H1 (cell line): ENCODE measurements at regions not wholly inside any gene's neighbourhood (a gene's known extent, or its start where the extent isn't known, plus 50 kb on each side); places are given as distances from the start of the nearest gene placed in this dataset.

Experiments used
- CTCF ChIA-PET: fragments of 300-600 bp; sonication (Branson Sonifier 250); formaldehyde crosslinking; loops from one replicate; lab custom pipeline; 2021; ENCODE audit not compliant: partially characterized antibody; lab: Charles Lee
- POLR2A ChIA-PET: fragments of 300-600 bp; sonication (Branson Sonifier 250); formaldehyde crosslinking; loops from one replicate; lab custom pipeline; 2021; ENCODE audit warnings: inconsistent platforms; ENCODE audit not compliant: partially characterized antibody; lab: Charles Lee
- DNase-seq, 2 experiments: peaks; one replicate each; pipeline versions ENCODE4 v3.0.0 to v3.0.0-alpha.2; 2010 to 2022; ENCODE audit warnings: low spot score in 2 of 2, low read depth in 1 of 2, mixed read lengths in 1 of 2
- FAIRE-seq: peaks from 2 replicates; lab custom pipeline; 2011; peaks lifted over from hg19 to GRCh38; lab: Jason Lieb, UNC
- H2AFZ ChIP-seq: 2 replicates; pipeline ENCODE4 v1.8.1; 2012; ENCODE audit warnings: low read length, inconsistent platforms
- H2AK5ac ChIP-seq: 2 replicates; pipeline ENCODE4 v1.6.1; 2013; ENCODE audit warnings: low read depth, low read length
- H2BK120ac ChIP-seq: replicated peaks from 2 replicates; pipeline ENCODE3; 2013; ENCODE audit warnings: low read depth, low read length, inconsistent platforms
- H2BK12ac ChIP-seq: 2 replicates; pipeline ENCODE4 v1.6.1; 2013; ENCODE audit warnings: low read depth, low read length
- H2BK15ac ChIP-seq: 2 replicates; pipeline ENCODE4 v1.6.1; 2013; ENCODE audit warnings: low read length
- H2BK20ac ChIP-seq: 2 replicates; pipeline ENCODE4 v1.6.1; 2013; ENCODE audit warnings: low read length
- H2BK5ac ChIP-seq: 2 replicates; pipeline ENCODE4 v1.6.1; 2013; ENCODE audit warnings: low read depth, low read length
- H3K14ac ChIP-seq: 2 replicates; pipeline ENCODE4 v1.6.1; 2013; ENCODE audit warnings: inconsistent platforms; ENCODE audit not compliant: insufficient read length
- H3K18ac ChIP-seq: 2 replicates; pipeline ENCODE4 v1.6.1; 2013; ENCODE audit warnings: low read length; ENCODE audit errors: extremely low read depth
- H3K23ac ChIP-seq: 2 replicates; pipeline ENCODE4 v1.6.1; 2013; ENCODE audit warnings: inconsistent platforms; ENCODE audit not compliant: insufficient read length
- H3K23me2 ChIP-seq: 2 replicates; pipeline ENCODE4 v1.6.1; 2013; ENCODE audit warnings: low read depth, low read length
- H3K27ac ChIP-seq: 2 replicates; pipeline ENCODE4 v1.6.1; 2011; ENCODE audit warnings: low read depth, low read length, inconsistent platforms
- H3K27me3 ChIP-seq, 4 experiments: replicated peaks in 1 of 4; 1 replicate in 1 of 4; 2 replicates in 3 of 4; pipeline versions ENCODE4 v1.6.1 to v1.8.1; 2011 to 2013; ENCODE audit warnings: low read length in 3 of 4, mild to moderate bottlenecking in 3 of 4, inconsistent platforms in 2 of 4, mixed read lengths in 2 of 4, moderate library complexity in 1 of 4; ENCODE audit not compliant: control insufficient read depth in 3 of 4, insufficient read depth in 3 of 4; ENCODE audit errors: extremely low read depth in 1 of 4
- H3K36me3 ChIP-seq, 4 experiments: 2 replicates each; pipeline versions ENCODE4 v1.6.1 to v1.8.1; 2011 to 2013; ENCODE audit warnings: mild to moderate bottlenecking in 4 of 4, low read length in 3 of 4, moderate library complexity in 2 of 4, control low read depth in 1 of 4, inconsistent platforms in 1 of 4; ENCODE audit not compliant: insufficient read depth in 4 of 4, control insufficient read depth in 2 of 4
- H3K4ac ChIP-seq: replicated peaks from 2 replicates; pipeline ENCODE3; 2013; ENCODE audit warnings: low read length, low read depth, mixed read lengths, inconsistent platforms; ENCODE audit not compliant: insufficient read length
- H3K4me1 ChIP-seq, 4 experiments: replicated peaks in 1 of 4; 1 replicate in 1 of 4; 2 replicates in 3 of 4; pipeline versions ENCODE4 v1.6.1 to v1.8.1; 2011 to 2013; ENCODE audit warnings: low read length in 3 of 4, inconsistent platforms in 2 of 4, mixed read lengths in 1 of 4; ENCODE audit not compliant: insufficient read depth in 4 of 4, control insufficient read depth in 3 of 4
- H3K4me2 ChIP-seq, 2 experiments: 2 replicates each; pipeline versions ENCODE4 v1.6.1 to v1.8.1; 2011 to 2013; ENCODE audit warnings: low read depth in 2 of 2, low read length in 2 of 2, control low read depth in 1 of 2, inconsistent platforms in 1 of 2, mild to moderate bottlenecking in 1 of 2; ENCODE audit not compliant: insufficient read depth in 1 of 2
- H3K4me3 ChIP-seq, 4 experiments: fragments of 200-600, 300-600 bp in 1 of 4; sonication (generic), shearing (Covaris generic), sonication (Bioruptor Twin) in 1 of 4; 2 replicates each; pipeline versions ENCODE4 v1.5.1 to v1.8.1; 2011 to 2016; ENCODE audit warnings: low read length in 4 of 4, low read depth in 3 of 4, control low read depth in 2 of 4, inconsistent platforms in 2 of 4, mild to moderate bottlenecking in 2 of 4, mixed read lengths in 1 of 4, moderate library complexity in 1 of 4; ENCODE audit not compliant: insufficient read depth in 2 of 4; ENCODE audit errors: extremely low read depth in 1 of 4
- H3K56ac ChIP-seq: replicated peaks from 2 replicates; pipeline ENCODE3; 2013; ENCODE audit warnings: low read depth, mild to moderate bottlenecking, mixed read lengths, low read length, inconsistent platforms; ENCODE audit not compliant: insufficient read length
- H3K79me1 ChIP-seq: 2 replicates; pipeline ENCODE4 v1.6.1; 2013; ENCODE audit warnings: low read depth, low read length, control low read depth
- H3K79me2 ChIP-seq, 2 experiments: 2 replicates each; pipeline versions ENCODE4 v1.6.1 to v1.8.1; 2012 to 2013; ENCODE audit warnings: low read length in 2 of 2, mild to moderate bottlenecking in 2 of 2, inconsistent platforms in 1 of 2; ENCODE audit not compliant: insufficient read depth in 2 of 2, control insufficient read depth in 1 of 2
- H3K9ac ChIP-seq, 4 experiments: replicated peaks in 1 of 4; 1 replicate in 1 of 4; 2 replicates in 3 of 4; pipeline versions ENCODE4 v1.6.1 to v1.8.1; 2011 to 2013; ENCODE audit warnings: low read depth in 3 of 4, low read length in 3 of 4, control low read depth in 2 of 4, mild to moderate bottlenecking in 2 of 4, moderate library complexity in 2 of 4, inconsistent platforms in 1 of 4; ENCODE audit errors: extremely low read depth in 1 of 4
- H3K9me3 ChIP-seq, 2 experiments: 2 replicates each; pipeline versions ENCODE4 v1.6.1 to v1.8.1; 2012 to 2013; ENCODE audit warnings: mild to moderate bottlenecking in 2 of 2, moderate library complexity in 2 of 2, control low read depth in 1 of 2, inconsistent platforms in 1 of 2, low read depth in 1 of 2, low read length in 1 of 2, mixed read lengths in 1 of 2; ENCODE audit not compliant: insufficient read depth in 2 of 2
- H4K20me1 ChIP-seq, 2 experiments: replicated peaks in 1 of 2; 2 replicates each; pipeline versions ENCODE3 to v1.8.1; 2011 to 2013; ENCODE audit warnings: inconsistent platforms in 2 of 2, low read length in 2 of 2, mild to moderate bottlenecking in 1 of 2; ENCODE audit not compliant: insufficient read depth in 2 of 2, control insufficient read depth in 1 of 2
- H4K5ac ChIP-seq: 2 replicates; pipeline ENCODE4 v1.6.1; 2013; ENCODE audit warnings: low read length, low read depth, mixed read lengths, inconsistent platforms; ENCODE audit not compliant: insufficient read length
- H4K8ac ChIP-seq: 2 replicates; pipeline ENCODE4 v1.8.0; 2013; ENCODE audit warnings: mild to moderate bottlenecking, moderate library complexity, low read length, inconsistent platforms; ENCODE audit not compliant: insufficient read depth; ENCODE audit errors: extremely low read depth
- H4K91ac ChIP-seq: replicated peaks from 2 replicates; pipeline ENCODE3; 2013; ENCODE audit warnings: low read length, mixed read lengths, inconsistent platforms; ENCODE audit not compliant: insufficient read length
- ASH2L ChIP-seq: fragments of 200-600, 300-600 bp; sonication (generic); IDR thresholded peaks from one replicate; pipeline ENCODE4 v1.7.1; 2017; ENCODE audit warnings: low read length
- BRCA1 ChIP-seq: IDR thresholded peaks from 2 replicates; pipeline ENCODE4 v1.6.1; 2012; ENCODE audit warnings: low read depth, low read length, improper control_type of control experiment
- CBX8 ChIP-seq: fragments of 300-800, 300-1000 bp; sonication (generic); IDR thresholded peaks from 2 replicates; pipeline ENCODE4 v1.7.1; 2016; ENCODE audit warnings: low read depth, low read length, borderline replicate concordance
- EP300 ChIP-seq, 2 experiments: IDR thresholded peaks; 1 replicate in 1 of 2; 2 replicates in 1 of 2; pipeline ENCODE4 v1.6.1; 2011 to 2012; ENCODE audit warnings: low read depth in 2 of 2, low read length in 2 of 2, mild to moderate bottlenecking in 2 of 2, borderline replicate concordance in 1 of 2, inconsistent platforms in 1 of 2, moderate library complexity in 1 of 2
- FOSL1 ChIP-seq: IDR thresholded peaks from 2 replicates; pipeline ENCODE4 v1.6.1; 2011; ENCODE audit warnings: mild to moderate bottlenecking, low read depth, low read length, moderate library complexity; ENCODE audit not compliant: insufficient read depth
- HDAC6 ChIP-seq: IDR thresholded peaks from one replicate; pipeline ENCODE4 v1.7.1; 2012; ENCODE audit warnings: low read depth, mild to moderate bottlenecking, inconsistent platforms, low read length, moderate library complexity
- KDM5A ChIP-seq: fragments of 200-600 bp; IDR thresholded peaks from 2 replicates; pipeline ENCODE4 v1.7.1; 2012; ENCODE audit warnings: mild to moderate bottlenecking, low read length, inconsistent platforms, mixed read lengths
- MAFK ChIP-seq: IDR thresholded peaks from 2 replicates; pipeline ENCODE4 v1.6.1; 2012; ENCODE audit warnings: low read depth, mild to moderate bottlenecking, improper control_type of control experiment, low read length
- RXRA ChIP-seq: IDR thresholded peaks from 2 replicates; pipeline ENCODE4 v1.6.1; 2011; ENCODE audit warnings: low read depth, mild to moderate bottlenecking, low read length, moderate library complexity; ENCODE audit not compliant: insufficient read depth
- TBP ChIP-seq: IDR thresholded peaks from 2 replicates; pipeline ENCODE4 v1.6.1; 2011; ENCODE audit warnings: low read depth, low read length, improper control_type of control experiment
- TEAD4 ChIP-seq: IDR thresholded peaks from 2 replicates; pipeline ENCODE4 v1.6.1; 2012; ENCODE audit warnings: low read depth, low read length, inconsistent platforms, mixed read lengths
- WGBS, 2 experiments: shearing (Covaris generic) in 1 of 2; methylation state at CpG; one replicate each; pipeline versions ENCODE4 v1.1.6 to v1.1.7; 2013 to 2015; ENCODE audit warnings: low lambda C conversion rate in 2 of 2, mixed read lengths in 2 of 2, inconsistent platforms in 1 of 2, low coverage in 1 of 2, missing lambda C conversion rate in 1 of 2; ENCODE audit not compliant: insufficient replicate concordance in 2 of 2, insufficient coverage in 1 of 2, insufficient read length in 1 of 2; ENCODE audit errors: extremely low coverage in 1 of 2, missing lambda C conversion rate in 1 of 2; 5-methylcytosine and 5-hydroxymethylcytosine counted together
- TF ChIP-seq, protein P1 (sequence below): IDR thresholded peaks from 2 replicates; pipeline ENCODE4 v1.6.1; 2011; ENCODE audit warnings: low read depth, mild to moderate bottlenecking, low read length; ENCODE audit not compliant: insufficient read depth
- TF ChIP-seq, protein P2 (sequence below): IDR thresholded peaks from 2 replicates; pipeline ENCODE4 v1.6.1; 2011; ENCODE audit warnings: low read length, improper control_type of control experiment

DNA sequence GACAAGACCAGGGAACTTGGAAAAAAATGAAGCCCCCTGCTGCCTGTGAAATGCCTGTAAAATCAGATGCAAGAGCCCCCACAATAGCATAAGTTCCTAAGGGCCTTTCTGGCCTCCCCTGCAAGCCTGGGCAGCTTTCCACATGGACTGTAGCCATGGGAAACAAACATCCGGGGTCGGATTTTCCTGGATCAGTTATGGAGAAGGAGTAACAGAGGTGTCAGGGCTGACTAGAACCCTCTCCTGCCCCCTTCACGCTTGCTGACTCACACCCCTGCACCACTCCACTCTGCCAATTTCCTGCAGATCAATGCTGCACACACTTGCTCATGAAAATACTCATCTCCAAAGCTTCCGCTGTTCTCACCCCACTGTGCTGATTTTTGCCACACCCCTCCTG is 258.6 kb downstream of the CBLN1 start:
- Histone ChIP-seq H3K79me2 (no peaks in the 10 kb centered on the region), H3K4me3 (no peak overlapping the region), H3K4me1 (peaks cover 7 to 31% (median 20%) of the 10 kb centered on the region in 4 experiments), H3K23ac (no peak overlapping the region), H3K9me3 (no peaks in the 10 kb centered on the region), H2BK120ac (peak overlapping the region; percentile 30), H2AK5ac (0 out of 2 replicates have a peak overlapping the region, but pooled peaks have one; percentile 46), H2AFZ (no peak overlapping the region), H3K23me2 (no peaks in the 10 kb centered on the region; the same call in 1 of the 2 replicates), H3K56ac (no peak overlapping the region), H3K4ac (no peak overlapping the region), H2BK12ac (peak overlapping the region; percentile 76; the same call in 1 of the 2 replicates), H4K8ac (no peak overlapping the region), H4K91ac (peak overlapping the region; percentile 71), H3K18ac (no peak overlapping the region), H3K9ac (no peak overlapping the region), H3K14ac (no peak overlapping the region), H3K4me2 (peak overlapping the region in 1 of 2 experiments; percentile 49; a peak in 1 of 4 replicates), H4K20me1 (no peaks in the 10 kb centered on the region), H3K27ac (no peak overlapping the region), H3K79me1 (no peaks in the 10 kb centered on the region), H2BK20ac (peak overlapping the region; percentile 51; the same call in 1 of the 2 replicates), H4K5ac (no peak overlapping the region), H2BK5ac (peak overlapping the region; percentile 77; the same call in 1 of the 2 replicates), H2BK15ac (no peak overlapping the region), H3K27me3 (no peaks in the 10 kb centered on the region; a peak in 1 of 7 replicates), H3K36me3 (no peaks in the 10 kb centered on the region)
- CTCF ChIA-PET: interaction anchor here (0.9 to 2.5 kb wide), 5 partner anchors 12 to 336 kb away, joined by 3 to 7 read pairs (median 4); no protein-coding TSS in a partner anchor
- 87% methylated on average over 4 of the region's 4 CpGs; no CpG with 5 or more reads in 1 of the 2 experiments for WGBS, 2 experiments
- DNase-seq (no peak), FAIRE-seq (no peak)
- POLR2A ChIA-PET: no interaction called here
- TF ChIP-seq MAFK (no peak), FOSL1 (no peak), CBX8 (no peak), EP300 (IDR thresholded peaks at IDR 0.05; ENCODE audit: borderline replicate concordance in 1 of 2, low read depth in 2 of 2, low read length in 2 of 2) (no peak), ASH2L (no peak), KDM5A (no peak), BRCA1 (no peak), TBP (no peak), TEAD4 (no peak), RXRA (no peak), HDAC6 (no peak)
- TF ChIP-seq, protein P1, sequence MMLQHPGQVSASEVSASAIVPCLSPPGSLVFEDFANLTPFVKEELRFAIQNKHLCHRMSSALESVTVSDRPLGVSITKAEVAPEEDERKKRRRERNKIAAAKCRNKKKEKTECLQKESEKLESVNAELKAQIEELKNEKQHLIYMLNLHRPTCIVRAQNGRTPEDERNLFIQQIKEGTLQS: no peak
- TF ChIP-seq, protein P2, sequence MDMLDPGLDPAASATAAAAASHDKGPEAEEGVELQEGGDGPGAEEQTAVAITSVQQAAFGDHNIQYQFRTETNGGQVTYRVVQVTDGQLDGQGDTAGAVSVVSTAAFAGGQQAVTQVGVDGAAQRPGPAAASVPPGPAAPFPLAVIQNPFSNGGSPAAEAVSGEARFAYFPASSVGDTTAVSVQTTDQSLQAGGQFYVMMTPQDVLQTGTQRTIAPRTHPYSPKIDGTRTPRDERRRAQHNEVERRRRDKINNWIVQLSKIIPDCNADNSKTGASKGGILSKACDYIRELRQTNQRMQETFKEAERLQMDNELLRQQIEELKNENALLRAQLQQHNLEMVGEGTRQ: no peak
